GM12872 (cell line): ENCODE measurements at regions not wholly inside any gene's neighbourhood (a gene's known extent, or its start where the extent isn't known, plus 50 kb on each side); places are given as distances from the start of the nearest gene placed in this dataset.

Source experiments
- TF ChIP-seq, protein P1 (sequence below): IDR thresholded peaks from 3 replicates; pipeline ENCODE4 v1.5.1; 2011; ENCODE audit warnings: low read depth, mild to moderate bottlenecking, low read length, moderate library complexity; ENCODE audit not compliant: insufficient read depth

DNA sequence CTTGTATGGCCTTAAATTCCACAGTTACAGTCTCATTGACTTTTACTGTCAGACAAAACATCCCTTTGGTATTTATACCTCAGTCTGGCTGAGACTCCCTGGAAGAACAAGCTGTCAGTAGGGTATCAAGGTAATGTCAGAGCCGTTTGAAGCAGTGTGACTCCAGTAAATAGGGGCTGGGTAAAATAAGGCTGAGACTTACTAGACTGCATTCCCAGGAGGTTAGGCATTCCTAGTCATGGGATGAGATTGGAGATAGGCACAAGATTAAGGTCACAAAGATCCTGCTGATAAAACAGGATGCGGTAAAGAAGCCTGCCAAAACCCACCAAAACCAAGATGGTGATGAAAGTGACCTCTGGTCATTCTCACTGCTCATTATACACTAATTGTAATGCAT, 219.5 kb upstream of the SKOR2 start:
- TF ChIP-seq, protein P1, sequence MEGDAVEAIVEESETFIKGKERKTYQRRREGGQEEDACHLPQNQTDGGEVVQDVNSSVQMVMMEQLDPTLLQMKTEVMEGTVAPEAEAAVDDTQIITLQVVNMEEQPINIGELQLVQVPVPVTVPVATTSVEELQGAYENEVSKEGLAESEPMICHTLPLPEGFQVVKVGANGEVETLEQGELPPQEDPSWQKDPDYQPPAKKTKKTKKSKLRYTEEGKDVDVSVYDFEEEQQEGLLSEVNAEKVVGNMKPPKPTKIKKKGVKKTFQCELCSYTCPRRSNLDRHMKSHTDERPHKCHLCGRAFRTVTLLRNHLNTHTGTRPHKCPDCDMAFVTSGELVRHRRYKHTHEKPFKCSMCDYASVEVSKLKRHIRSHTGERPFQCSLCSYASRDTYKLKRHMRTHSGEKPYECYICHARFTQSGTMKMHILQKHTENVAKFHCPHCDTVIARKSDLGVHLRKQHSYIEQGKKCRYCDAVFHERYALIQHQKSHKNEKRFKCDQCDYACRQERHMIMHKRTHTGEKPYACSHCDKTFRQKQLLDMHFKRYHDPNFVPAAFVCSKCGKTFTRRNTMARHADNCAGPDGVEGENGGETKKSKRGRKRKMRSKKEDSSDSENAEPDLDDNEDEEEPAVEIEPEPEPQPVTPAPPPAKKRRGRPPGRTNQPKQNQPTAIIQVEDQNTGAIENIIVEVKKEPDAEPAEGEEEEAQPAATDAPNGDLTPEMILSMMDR = no peak

DNA sequence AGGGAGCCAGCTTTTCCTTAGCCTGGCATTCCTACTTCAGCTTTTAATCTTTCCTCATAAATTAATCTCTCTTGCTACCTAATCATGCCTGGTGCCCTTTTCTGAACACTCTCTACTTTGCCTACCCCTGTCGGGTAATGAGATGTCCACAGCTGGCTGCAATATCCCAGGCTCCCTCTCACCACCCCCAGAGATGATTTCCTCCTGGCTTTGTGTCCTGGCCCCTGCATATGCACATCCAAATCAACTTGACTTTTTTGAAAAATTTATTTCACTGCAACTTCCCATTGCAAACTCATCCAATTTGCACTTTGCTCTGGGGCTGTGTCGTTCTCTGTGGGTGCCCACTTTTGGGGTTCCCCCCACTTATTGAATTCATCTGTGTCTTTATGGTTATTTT, 218.1 kb upstream of the SKOR2 start:
- TF ChIP-seq, protein P1 = no peak

DNA sequence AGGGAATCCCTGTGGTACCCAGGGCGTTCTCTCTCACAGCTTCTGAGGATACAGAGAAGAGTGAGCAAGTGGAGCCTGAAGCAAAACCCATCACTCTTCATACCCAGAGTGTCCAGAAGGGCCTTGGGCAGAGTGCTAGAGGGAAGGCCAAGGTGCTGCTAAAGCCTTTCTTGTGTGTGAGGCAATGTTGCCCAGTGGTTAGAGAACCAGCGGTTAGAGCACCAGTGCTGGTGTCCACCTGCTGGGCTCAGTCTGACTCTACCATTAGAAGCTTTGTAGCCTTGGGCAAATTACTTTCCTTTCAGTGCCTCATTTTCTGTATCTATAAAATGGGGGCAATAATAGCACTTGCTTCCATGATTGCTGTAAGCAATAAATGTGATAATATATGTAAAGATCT, 210.5 kb upstream of the SKOR2 start:
- TF ChIP-seq, protein P1 = no peak

DNA sequence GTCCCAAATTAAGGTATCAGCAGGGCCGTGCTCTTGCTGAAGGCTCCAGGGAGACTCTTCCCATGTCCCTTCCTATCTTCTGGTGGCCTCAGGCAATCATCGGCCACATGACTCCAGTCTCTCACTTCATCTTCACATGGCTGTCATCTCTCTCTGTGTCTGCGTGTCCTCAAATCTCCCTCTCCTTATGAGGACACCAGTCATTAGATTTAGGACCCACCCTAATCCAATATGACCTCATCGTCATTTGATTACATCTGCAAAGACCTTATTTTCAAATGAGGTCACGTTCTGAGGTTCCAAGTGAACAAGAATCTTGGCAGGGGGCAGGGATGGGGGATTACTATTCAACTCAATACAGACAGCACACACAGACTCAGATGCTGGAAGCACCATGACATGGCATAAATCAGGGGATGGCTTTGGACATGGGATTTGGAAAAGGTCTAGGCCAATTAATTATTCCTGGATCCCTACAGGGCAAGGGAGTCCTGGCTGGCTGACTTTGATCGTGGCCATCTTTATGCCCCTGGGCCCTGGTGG, 210.0 kb upstream of the SKOR2 start:
- TF ChIP-seq, protein P1 = no peak

DNA sequence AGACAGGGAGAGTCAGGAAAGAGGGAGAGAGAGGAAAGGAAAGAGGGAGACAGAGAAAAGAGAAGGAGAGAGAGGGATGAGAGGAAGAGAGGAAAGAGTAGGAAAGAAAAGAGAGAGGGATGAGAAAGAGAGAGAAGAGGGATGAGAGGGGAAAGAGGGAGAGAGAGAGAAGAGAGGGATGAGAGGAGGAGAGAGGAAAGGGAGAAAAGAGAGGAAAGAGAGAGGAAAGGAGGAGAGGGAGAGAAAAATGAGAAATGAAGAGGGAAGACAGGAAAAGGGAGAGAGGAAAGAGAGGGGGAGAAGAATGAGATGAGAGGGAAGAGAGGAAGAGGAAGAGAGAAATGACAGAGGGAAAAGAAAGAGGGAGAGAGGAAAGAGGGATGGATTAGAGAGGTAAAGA, 207.0 kb upstream of the SKOR2 start:
- TF ChIP-seq, protein P1 = no peak

DNA sequence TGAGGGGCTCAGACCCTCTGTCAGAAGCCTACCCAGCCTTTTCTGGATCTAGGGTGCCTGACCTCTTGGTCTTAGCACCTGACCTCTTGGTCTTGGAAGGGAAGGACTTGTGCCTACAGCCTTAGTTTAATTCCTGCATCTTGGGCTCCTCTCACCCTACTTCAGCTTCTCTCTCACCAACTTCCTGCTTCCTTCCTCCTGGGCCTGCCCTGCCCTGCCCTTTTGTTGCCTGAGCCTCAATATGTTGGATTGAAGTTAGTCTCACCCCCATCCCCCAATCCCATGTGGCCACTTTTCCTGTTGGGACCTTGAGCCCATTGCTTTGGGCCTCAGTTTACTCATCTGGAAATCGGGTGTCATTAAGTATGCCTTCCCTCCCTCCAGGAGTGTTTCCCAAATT, 206.2 kb upstream of the SKOR2 start:
- TF ChIP-seq, protein P1 = no peak

DNA sequence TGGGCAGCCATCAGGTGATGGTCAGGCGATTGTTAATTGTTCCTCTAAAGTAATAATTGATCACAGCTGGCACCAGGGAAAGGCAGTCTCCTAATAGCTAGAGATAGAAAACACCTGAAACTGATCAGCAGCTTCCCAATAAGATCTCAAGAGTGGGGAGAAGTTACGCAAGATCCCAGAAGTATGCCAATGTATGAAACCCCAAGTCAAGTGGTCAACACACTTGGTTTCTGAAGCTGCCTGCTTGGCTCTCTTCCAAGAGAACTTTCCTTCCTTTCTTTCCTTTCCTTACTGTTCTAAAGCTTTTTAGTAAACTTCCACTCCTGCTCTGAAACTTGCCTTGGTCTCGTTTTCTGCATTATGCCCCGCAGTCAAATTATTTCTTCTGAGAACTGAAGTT, 201.6 kb upstream of the SKOR2 start:
- TF ChIP-seq, protein P1 = no peak
